ENCODE measurements at regions not wholly inside any gene's neighbourhood (a gene's known extent, or its start where the extent isn't known, plus 50 kb on each side); places are given as distances from the start of the nearest gene placed in this dataset.

DNA sequence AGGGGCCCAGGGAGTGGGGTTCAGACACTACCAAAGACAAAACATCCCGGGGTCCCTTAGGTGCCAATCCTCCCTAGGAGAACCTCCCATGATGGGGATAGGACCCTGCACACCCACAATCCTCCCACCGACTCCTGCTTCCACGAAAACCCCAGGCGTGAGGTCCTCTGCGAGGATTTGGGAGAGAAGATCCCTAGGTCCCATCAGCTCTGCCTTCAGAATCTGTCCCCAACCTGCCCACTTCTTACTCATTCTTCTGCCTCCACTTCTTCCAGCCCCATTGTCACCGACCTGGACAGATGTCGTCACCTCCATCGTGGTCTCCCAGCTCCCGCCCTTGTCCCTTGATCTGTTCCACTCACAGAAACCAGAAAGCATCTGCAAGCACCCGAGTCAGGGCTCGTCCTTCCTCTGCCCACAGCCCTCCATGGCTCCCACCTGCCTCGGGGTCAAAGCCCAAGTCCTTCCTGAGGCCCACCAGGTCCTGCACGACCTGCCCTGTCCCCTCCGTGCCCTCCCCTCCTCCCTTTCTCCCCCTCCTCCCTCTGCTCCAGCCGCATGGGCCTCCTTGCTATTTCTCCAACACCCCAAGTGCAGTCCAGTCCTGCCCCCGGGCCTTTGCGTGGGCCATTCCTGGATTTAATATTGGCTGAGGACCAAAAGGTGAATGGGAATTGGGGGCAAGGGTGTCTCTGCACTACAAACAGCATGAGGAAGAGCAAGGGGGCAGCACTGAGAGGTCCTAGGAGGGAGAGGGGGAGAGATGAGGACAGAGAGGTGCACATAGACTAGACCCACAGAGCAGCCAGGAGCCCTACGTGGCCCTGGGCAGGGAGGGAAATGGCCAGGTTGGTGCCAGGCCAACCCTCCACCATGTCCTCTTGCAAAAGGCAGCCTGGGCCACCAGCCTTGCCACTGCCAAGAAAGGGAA lies 51.3 kb downstream of the PTPRS start (continued):
- no peak for TF ChIP-seq MEIS1 (CRISPR knock-in tag; IDR thresholded peaks at IDR 0.05; ENCODE audit: borderline replicate concordance)
- TF ChIP-seq ZNF781 (CRISPR knock-in tag; IDR thresholded peaks at IDR 0.05; ENCODE audit: borderline replicate concordance, not compliant biosample characterization), result no peak

DNA sequence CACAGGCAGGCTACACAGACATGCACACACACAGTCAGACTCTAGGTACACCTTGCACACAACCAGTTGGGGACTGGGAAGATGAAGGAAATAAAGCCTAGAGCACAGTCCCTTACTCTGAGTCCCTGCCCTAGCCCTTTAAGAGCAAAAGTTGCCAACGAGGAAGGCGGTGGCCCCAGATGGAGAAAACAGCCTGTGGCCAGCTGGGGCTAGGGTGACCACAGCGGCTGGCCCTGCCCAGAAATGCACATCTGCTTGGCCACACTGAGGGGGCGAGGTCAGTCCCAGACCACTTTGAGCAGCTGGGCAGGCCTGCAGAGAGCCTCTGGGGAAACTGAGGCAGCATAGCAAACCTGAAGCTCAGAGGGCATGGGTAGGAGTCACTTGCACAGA lies 52.3 kb downstream of the PTPRS start:
- 88% methylated on average over 3 of the region's 4 CpGs for WGBS (ENCODE audit: low lambda C conversion rate)
- H3K4me3 ChIP-seq (replicated peaks in 1 of 3; ENCODE audit: insufficient read depth in 1 of 3, low read depth in 2 of 3, low read length in 3 of 3), result no peak overlapping the region
- ATAC-seq, result no peak
- H3K9ac ChIP-seq (ENCODE audit: insufficient read depth, low read depth, low read length), result no peak overlapping the region
- H3K9me3 ChIP-seq (ENCODE audit: low read length), result no peaks in the 10 kb centered on the region
- no peak overlapping the region for H3K4me2 ChIP-seq (ENCODE audit: low read depth, low read length)
- peaks cover 41% of the 10 kb centered on the region for H3K4me1 ChIP-seq (ENCODE audit: insufficient read depth, low read length)
- H3K36me3 ChIP-seq (replicated peaks in 1 of 2; ENCODE audit: control insufficient read depth in 1 of 2, insufficient read depth in 2 of 2, low read length in 2 of 2), result peaks cover 9 to 22% of the 10 kb centered on the region in 2 experiments; a peak in 3 of 5 replicates
- in situ Hi-C loops (cut with HindIII; ENCODE audit: extremely low pct_ligation_motif_present, low pct_unique_long_range_greater_than_20kb), result no loop called here
- peaks cover 28% of the 10 kb centered on the region for H4K20me1 ChIP-seq (ENCODE audit: insufficient read depth, low read length)
- H3K27ac ChIP-seq (ENCODE audit: extremely low read length, insufficient read depth, low read length), result no peak overlapping the region
- TF ChIP-seq NONO (IDR thresholded peaks at IDR 0.05), result no peak
- 0 out of 2 replicates have a peak, but pooled peaks have one; percentile 7 for TF ChIP-seq NONO (CRISPR knock-in tag; conservative IDR thresholded peaks at IDR 0.05)
- no peak for TF ChIP-seq GLI4 (CRISPR knock-in tag; IDR thresholded peaks at IDR 0.05; ENCODE audit: borderline replicate concordance)
- no peak overlapping the region for H2AFZ ChIP-seq (ENCODE audit: low read length)
- no peak for DNase-seq (ENCODE audit: low spot score)
- ChIA-PET POLR2A (no interaction called here), CTCF (ENCODE audit: low intra/inter-chr PET ratio, low total read pairs) (no interaction called here)
- no peak for FAIRE-seq
- peaks cover 8% of the 10 kb centered on the region for H3K79me2 ChIP-seq (ENCODE audit: insufficient read depth, low read length)
- BruUV-seq (replicated peaks), result no TSS peak
- intact Hi-C loops (cut with micrococcal nuclease; ENCODE audit: unreplicated experiment), result no loop called here
- H3K27me3 ChIP-seq (ENCODE audit: control insufficient read depth in 1 of 2, insufficient read depth in 2 of 2, low read length in 2 of 2), result no peaks in the 10 kb centered on the region

DNA sequence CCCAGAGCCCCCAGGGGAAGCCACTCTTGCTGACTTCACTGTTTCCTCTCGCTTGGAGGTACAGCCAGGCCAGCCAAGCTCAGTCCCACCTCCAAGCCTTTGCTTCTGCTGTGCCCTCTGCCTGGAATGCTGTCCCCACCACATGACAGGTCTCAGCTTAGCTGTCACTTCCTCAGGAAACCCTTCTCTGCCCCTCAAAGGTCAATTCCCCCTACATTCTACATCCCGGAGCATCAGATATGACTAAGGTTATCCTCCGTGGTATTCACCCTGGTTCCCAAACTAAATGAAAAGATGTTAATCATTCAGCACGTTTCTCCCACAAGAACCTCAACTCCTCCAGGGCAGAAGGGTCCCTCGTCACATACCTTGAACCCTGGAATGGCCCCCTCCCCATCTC lies 53.5 kb downstream of the PTPRS start:
- H3K9ac ChIP-seq (ENCODE audit: insufficient read depth, low read depth, low read length), result no peak overlapping the region
- no peaks in the 10 kb centered on the region for H3K9me3 ChIP-seq (ENCODE audit: low read length)
- no TSS peak for BruUV-seq (replicated peaks)
- H3K79me2 ChIP-seq (ENCODE audit: insufficient read depth, low read length), result peaks cover 5% of the 10 kb centered on the region
- DNase-seq (ENCODE audit: low spot score) (no peak), ATAC-seq (no peak), FAIRE-seq (no peak)
- no peaks in the 10 kb centered on the region for H3K27me3 ChIP-seq (ENCODE audit: control insufficient read depth in 1 of 2, insufficient read depth in 2 of 2, low read length in 2 of 2)
- H2AFZ ChIP-seq (ENCODE audit: low read length), result no peak overlapping the region
- H3K36me3 ChIP-seq (replicated peaks in 1 of 2; ENCODE audit: control insufficient read depth in 1 of 2, insufficient read depth in 2 of 2, low read length in 2 of 2), result peaks cover 12 to 25% of the 10 kb centered on the region in 2 experiments; a peak in 3 of 5 replicates
- WGBS (ENCODE audit: low lambda C conversion rate), result 96% methylated on average over 5 of the region's 5 CpGs
- no peak for TF ChIP-seq TCF7L2 (IDR thresholded peaks at IDR 0.05; ENCODE audit: low read depth, low read length)
- TF ChIP-seq ZNF558 (CRISPR knock-in tag; IDR thresholded peaks at IDR 0.05; ENCODE audit: borderline replicate concordance), result no peak
- TF ChIP-seq, protein P1, sequence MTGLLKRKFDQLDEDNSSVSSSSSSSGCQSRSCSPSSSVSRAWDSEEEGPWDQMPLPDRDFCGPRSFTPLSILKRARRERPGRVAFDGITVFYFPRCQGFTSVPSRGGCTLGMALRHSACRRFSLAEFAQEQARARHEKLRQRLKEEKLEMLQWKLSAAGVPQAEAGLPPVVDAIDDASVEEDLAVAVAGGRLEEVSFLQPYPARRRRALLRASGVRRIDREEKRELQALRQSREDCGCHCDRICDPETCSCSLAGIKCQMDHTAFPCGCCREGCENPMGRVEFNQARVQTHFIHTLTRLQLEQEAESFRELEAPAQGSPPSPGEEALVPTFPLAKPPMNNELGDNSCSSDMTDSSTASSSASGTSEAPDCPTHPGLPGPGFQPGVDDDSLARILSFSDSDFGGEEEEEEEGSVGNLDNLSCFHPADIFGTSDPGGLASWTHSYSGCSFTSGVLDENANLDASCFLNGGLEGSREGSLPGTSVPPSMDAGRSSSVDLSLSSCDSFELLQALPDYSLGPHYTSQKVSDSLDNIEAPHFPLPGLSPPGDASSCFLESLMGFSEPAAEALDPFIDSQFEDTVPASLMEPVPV (CRISPR knock-in tag; IDR thresholded peaks at IDR 0.05), result no peak
- no peak for TF ChIP-seq ZNF768 (CRISPR knock-in tag; IDR thresholded peaks at IDR 0.05)
- TF ChIP-seq, protein P2, sequence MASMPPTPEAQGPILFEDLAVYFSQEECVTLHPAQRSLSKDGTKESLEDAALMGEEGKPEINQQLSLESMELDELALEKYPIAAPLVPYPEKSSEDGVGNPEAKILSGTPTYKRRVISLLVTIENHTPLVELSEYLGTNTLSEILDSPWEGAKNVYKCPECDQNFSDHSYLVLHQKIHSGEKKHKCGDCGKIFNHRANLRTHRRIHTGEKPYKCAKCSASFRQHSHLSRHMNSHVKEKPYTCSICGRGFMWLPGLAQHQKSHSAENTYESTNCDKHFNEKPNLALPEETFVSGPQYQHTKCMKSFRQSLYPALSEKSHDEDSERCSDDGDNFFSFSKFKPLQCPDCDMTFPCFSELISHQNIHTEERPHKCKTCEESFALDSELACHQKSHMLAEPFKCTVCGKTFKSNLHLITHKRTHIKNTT (CRISPR knock-in tag; IDR thresholded peaks at IDR 0.05), result no peak
- no peak for TF ChIP-seq JUNB (CRISPR knock-in tag; IDR thresholded peaks at IDR 0.05; ENCODE audit: borderline replicate concordance)
- no peak for TF ChIP-seq ZNF790 (CRISPR knock-in tag; IDR thresholded peaks at IDR 0.05; ENCODE audit: borderline replicate concordance)
- TF ChIP-seq SAFB2 (CRISPR knock-in tag; IDR thresholded peaks at IDR 0.05; ENCODE audit: borderline replicate concordance, low read depth), result no peak
- no peak overlapping the region for H3K4me3 ChIP-seq (replicated peaks in 1 of 3; ENCODE audit: insufficient read depth in 1 of 3, low read depth in 2 of 3, low read length in 3 of 3)
- POLR2A ChIA-PET, result no interaction called here
- CTCF ChIA-PET (ENCODE audit: low intra/inter-chr PET ratio, low total read pairs), result no interaction called here
- H3K27ac ChIP-seq (ENCODE audit: extremely low read length, insufficient read depth, low read length), result no peak overlapping the region
- peaks cover 25% of the 10 kb centered on the region for H4K20me1 ChIP-seq (ENCODE audit: insufficient read depth, low read length)
- H3K4me1 ChIP-seq (ENCODE audit: insufficient read depth, low read length), result peaks cover 37% of the 10 kb centered on the region
- intact Hi-C loops (cut with micrococcal nuclease; ENCODE audit: unreplicated experiment) (no loop called here), in situ Hi-C loops (cut with HindIII; ENCODE audit: extremely low pct_ligation_motif_present, low pct_unique_long_range_greater_than_20kb) (no loop called here)
- H3K4me2 ChIP-seq (ENCODE audit: low read depth, low read length), result no peak overlapping the region

Measured in HepG2 (cell line).